ENCODE measurements at regions not wholly inside any gene's neighbourhood (a gene's known extent, or its start where the extent isn't known, plus 50 kb on each side); places are given as distances from the start of the nearest gene placed in this dataset.
A peak's percentile ranks its signal among the peaks of the same experiment; 100 is the strongest.
"Not testable (repeated sequence)": the region's sequence is repeated elsewhere in the genome, so short reads cannot be mapped to it uniquely, and the experiment has no call there.

DNA sequence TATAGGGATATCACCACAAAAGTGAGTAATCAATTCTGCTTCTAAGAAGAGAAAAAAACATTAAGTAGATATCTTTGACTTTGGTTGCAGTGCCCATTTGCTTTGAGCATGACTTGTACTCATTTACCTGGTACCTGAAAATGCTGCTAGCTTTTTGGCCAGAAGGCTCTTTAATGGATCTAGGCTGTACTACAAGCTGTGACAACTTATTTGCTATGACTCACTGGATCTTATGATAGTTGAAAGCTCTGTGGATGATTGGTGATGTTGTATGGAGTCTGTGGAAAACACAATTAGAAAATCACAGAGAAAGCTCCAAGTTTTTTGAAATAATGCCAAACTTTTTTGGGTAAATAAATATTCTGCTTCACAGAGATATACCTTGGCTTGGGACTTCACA lies 960.9 kb upstream of the FBXO33 start:
- DNase-seq (ENCODE audit: low spot score) = no peak
- FAIRE-seq = no peak

- FAIRE-seq = no peak
- DNase-seq (ENCODE audit: low spot score) = no peak
Observed at GRCh38 chr14:40386433-40386832, 954.2 kb upstream of the FBXO33 start.

DNA sequence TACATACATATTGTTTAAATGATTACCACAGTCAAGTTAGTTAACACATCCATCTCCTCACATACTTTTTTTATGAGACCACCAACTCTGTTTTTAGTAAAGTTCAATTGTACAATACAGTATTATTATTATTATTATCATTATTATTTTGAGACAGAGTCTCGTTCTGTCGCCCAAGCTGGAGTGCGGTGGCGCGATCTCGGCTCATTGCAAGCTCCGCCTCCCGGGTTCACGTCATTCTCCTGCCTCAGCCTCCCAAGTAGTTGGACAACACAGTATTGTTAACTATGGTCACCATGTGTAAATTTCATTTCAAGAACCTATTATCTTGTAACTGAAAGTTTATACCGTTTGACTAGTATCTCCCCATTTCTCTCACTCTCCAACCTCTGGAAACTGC lies 942.0 kb upstream of the FBXO33 start:
- DNase-seq (ENCODE audit: low spot score) (no peak), FAIRE-seq (no peak)

- FAIRE-seq (no peak), DNase-seq (ENCODE audit: low spot score) (no peak)
Observed at GRCh38 chr14:40371011-40371410, 938.8 kb upstream of the FBXO33 start.

DNA sequence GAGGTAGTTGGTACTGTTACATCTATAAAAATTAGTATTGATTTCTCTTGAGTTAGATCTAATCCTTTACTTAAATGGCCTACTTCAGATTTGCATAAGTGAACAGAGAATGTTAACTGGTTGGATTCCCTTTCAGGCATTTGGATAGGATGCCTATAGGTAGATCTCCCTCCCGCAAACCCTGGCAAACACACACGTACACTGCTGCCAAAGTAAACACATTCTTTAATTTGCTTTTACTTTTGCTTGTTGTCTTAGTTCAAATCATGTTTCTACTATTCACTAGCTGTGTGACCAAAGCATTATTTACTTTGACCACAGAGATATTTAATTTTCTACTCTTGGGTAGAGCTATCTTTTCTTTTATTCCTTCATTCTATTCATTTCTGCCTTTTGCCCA lies 936.1 kb upstream of the FBXO33 start:
- FAIRE-seq (no peak), DNase-seq (ENCODE audit: low spot score) (no peak)

GRCh38 chr14:40367717-40368116 lies 935.5 kb upstream of the FBXO33 start:
- DNase-seq (ENCODE audit: low spot score) (no peak), FAIRE-seq (no peak)

- FAIRE-seq (no peak), DNase-seq (ENCODE audit: low spot score) (no peak)
Observed at GRCh38 chr14:40365305-40365704, 933.1 kb upstream of the FBXO33 start.

GRCh38 chr14:40362856-40363255 lies 930.6 kb upstream of the FBXO33 start:
- FAIRE-seq (no peak), DNase-seq (ENCODE audit: low spot score) (no peak)

DNA sequence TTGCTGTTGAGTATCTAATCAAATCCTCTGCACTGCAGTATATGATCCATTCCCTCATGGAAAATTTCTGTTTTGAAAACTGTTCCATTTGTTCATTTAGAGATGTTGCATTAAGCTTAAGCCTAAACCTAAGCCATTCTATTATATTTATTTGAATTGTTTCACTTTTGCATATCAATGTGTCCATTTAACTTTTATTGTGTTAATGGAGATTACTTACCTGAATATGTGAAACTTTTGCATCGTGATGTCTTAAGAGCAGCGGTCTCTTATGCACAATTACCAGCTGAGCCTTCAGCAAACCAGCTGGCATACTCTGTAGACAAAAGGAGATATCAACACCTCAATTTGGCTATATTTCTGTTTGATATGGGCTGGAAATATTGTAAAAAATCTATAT lies 922.5 kb upstream of the FBXO33 start:
- DNase-seq (ENCODE audit: low spot score) = no peak

DNA sequence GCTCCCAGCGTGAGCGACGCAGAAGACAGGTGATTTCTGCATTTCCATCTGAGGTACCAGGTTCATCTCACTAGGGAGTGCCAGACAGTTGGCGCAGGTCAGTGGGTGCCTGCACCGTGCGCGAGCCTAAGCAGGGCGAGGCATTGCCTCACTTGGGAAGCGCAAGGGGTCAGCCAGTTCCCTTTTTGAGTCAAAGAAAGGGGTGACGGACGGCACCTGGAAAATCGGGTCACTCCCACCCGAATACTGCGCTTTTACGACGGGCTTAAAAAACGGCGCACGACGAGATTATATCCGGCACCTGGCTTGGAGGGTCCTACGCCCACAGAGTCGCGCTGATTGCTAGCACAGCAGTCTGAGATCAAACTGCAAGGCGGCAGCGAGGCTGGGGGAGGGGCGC lies 915.9 kb upstream of the FBXO33 start:
- DNase-seq (ENCODE audit: low spot score); FAIRE-seq: not testable (repeated sequence)

More for the DNA sequence above, 922.5 kb upstream of the FBXO33 start:
- no peak for FAIRE-seq

GRCh38 chr14:40347675-40348074 lies 915.4 kb upstream of the FBXO33 start:
- FAIRE-seq = no peak
- no peak for DNase-seq (ENCODE audit: low spot score)

DNA sequence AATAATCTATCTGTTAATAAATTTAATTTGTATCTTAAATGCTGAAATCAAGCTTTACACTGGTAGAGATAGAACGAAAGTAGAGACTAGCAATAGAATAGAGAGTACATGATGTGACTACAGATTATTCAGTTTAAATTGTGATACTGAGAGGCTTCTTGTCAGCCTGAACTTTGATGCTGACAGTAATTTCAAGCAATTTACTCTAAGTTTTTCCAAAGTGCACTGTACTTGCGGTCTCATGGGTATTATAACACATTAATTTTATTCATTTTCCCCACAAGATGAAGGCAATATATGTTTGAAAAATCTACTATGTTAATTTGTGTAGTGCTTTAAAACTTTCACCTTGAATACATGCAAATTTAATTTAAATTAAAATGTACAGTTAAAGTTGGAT lies 914.0 kb upstream of the FBXO33 start:
- DNase-seq (ENCODE audit: low spot score) (no peak), FAIRE-seq (no peak)

DNA sequence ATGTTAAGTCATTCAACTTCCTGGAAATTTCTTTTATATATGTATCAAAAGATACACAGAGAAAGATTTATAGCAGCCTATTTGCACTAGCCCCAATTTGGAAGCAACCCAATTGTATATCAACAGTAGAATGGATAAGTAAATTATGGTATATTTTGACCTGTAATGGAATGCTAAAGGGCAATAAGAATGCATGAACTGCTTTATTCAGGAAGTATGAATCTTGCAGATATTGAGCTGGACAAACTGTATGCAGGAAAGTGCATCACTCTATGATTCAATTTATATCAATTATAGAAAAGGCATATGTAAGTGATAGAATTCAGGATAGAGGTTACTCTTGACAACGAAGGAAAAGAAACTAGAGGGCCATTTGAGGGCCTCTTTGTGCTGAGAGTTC lies 913.1 kb upstream of the FBXO33 start:
- no peak for FAIRE-seq
- no peak for DNase-seq (ENCODE audit: low spot score)

- DNase-seq (ENCODE audit: low spot score) = no peak
Observed at GRCh38 chr14:40340708-40341107, 908.5 kb upstream of the FBXO33 start.

DNA sequence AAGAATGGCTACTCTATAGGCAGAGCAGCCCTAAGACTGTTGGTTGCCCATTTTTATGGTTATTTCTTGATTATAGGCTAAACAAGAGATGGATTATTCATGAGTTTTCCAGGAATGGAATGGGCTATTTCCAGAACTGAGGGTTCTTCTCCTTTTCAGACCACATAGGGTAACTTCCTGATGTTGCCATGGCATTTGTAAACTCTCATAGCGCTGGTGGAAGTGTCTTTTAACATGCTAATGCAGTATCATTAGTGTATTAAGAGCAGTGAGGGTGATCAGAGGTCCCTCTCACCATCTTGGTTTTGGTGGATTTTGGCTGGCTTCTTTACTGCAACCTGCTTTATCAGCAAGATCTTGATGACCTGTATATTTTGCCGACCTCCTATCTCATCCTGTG lies 904.6 kb upstream of the FBXO33 start:
- FAIRE-seq (no peak), DNase-seq (ENCODE audit: low spot score) (no peak)

More at GRCh38 chr14:40340708-40341107, 908.5 kb upstream of the FBXO33 start:
- FAIRE-seq = no peak

GRCh38 chr14:40326519-40326918 lies 894.3 kb upstream of the FBXO33 start:
- not testable (repeated sequence) for FAIRE-seq; DNase-seq (ENCODE audit: low spot score)

- FAIRE-seq (no peak), DNase-seq (ENCODE audit: low spot score) (no peak)
Observed at GRCh38 chr14:40318211-40318719, 886.0 kb upstream of the FBXO33 start.

- no peak for DNase-seq (ENCODE audit: low spot score)
- no peak for FAIRE-seq
Observed at GRCh38 chr14:40317690-40318089, 885.5 kb upstream of the FBXO33 start.

- FAIRE-seq = no peak
- peak; percentile 5 for DNase-seq (ENCODE audit: low spot score)
Observed at GRCh38 chr14:40312296-40312695, 880.1 kb upstream of the FBXO33 start.

DNA sequence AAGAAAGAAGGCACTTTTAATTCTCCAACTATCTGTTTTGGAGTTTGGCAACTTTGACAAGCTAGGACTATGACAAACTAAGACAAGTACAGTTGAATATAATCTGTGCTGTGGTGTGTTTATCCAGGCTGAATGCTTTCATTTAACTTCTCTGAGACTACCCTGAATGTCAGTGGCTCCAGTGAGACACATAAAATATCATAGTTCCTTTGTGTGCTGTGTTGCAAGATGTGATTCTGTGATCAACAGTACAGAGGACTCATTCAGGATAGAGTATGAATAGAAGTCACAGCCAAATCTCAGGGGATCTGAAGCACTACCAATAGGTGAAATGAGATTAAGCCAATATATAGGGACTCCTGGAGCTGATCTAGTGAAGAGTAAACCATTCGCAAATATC lies 876.9 kb upstream of the FBXO33 start:
- FAIRE-seq (no peak), DNase-seq (ENCODE audit: low spot score) (no peak)

DNA sequence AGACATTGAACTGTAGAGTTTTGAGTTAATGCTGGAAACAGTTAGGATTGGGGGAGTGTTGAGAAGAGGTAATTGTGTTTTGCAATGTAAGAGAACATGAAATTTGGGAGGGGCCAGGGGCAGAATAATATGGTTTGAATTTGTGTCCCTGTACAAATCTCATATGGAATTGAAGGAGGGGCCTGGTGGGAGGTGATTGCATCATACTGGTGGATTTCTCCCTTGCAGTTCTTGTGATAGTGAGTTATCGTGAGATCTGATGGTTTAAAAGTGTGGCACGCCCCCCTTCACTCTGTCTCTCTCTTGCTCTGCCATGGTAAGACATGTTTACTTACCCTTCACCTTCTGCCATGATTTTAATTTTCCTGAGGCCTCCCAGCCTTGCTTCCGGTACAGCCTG lies 876.0 kb upstream of the FBXO33 start:
- FAIRE-seq (no peak), DNase-seq (ENCODE audit: low spot score) (no peak)

DNA sequence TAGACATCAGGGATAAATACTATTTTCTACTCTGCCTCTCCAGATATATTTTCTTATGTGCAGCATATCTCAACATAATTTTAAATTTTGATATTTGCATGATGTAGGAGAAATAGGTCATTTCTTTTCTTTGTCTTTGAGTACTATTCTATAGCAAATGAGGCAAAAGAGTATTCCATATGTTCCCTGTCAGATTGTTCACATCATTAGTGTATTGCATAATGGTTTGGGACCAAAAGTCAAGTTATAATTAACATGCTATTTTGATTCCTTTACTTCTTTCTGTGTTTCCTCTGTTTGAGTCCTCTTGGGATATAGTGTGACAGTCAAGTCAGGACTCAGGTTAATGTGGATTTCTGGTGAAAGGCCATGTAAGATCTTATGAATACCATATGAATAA lies 864.6 kb upstream of the FBXO33 start:
- no peak for FAIRE-seq
- DNase-seq (ENCODE audit: low spot score) = no peak

GRCh38 chr14:40292664-40293063 lies 860.4 kb upstream of the FBXO33 start:
- no peak for DNase-seq (ENCODE audit: low spot score)
- FAIRE-seq = no peak

- FAIRE-seq (no peak), DNase-seq (ENCODE audit: low spot score) (no peak)
Observed at GRCh38 chr14:40282196-40282595, 850.0 kb upstream of the FBXO33 start.

All from RCC 7860 (cell line).